ENCODE measurements at regions not wholly inside any gene's neighbourhood (a gene's known extent, or its start where the extent isn't known, plus 50 kb on each side); places are given as distances from the start of the nearest gene placed in this dataset.

DNA sequence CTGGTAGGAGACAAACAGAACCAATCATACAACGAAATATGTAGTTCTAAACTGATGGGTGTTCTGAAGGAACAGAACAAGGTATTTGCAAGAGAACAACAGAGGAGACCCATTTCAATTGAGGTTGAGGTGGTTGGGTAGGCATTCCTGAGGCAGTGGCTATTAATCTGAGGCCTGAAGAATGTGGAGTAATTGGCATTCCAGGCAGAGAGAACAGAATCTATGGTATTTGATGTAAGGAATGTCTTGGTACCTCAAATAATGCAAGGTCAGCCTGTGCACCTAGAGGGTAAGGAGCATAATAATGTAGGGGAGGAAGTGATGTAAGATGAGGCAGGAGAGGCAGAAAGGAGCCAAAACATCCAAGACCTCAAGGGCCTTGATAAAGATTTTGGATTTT, 109.5 kb upstream of the TEX13C start:
- TF ChIP-seq CTCF (IDR thresholded peaks at IDR 0.05) (no peak), POLR2AphosphoS5 (IDR thresholded peaks at IDR 0.05) (no peak), POLR2A (IDR thresholded peaks at IDR 0.05) (no peak), EP300 (IDR thresholded peaks at IDR 0.05) (no peak)

Data from upper lobe of left lung (tissue), 4 donors.